PC-9 (cell line): ENCODE measurements at regions not wholly inside any gene's neighbourhood (a gene's known extent, or its start where the extent isn't known, plus 50 kb on each side); places are given as distances from the start of the nearest gene placed in this dataset.

Experiments used
- EZH2 ChIP-seq: fragments of 200-600 bp; sonication (generic); IDR thresholded peaks from 2 replicates; pipeline ENCODE4 v1.8.0; 2017; ENCODE audit warnings: antibody characterized with exemption, low read depth
- TF ChIP-seq, protein P1 (sequence below): fragments of 200-600 bp; sonication (generic); conservative IDR thresholded peaks from 2 replicates; pipeline ENCODE4 v1.6.1; 2017; ENCODE audit warnings: mixed run types, antibody characterized with exemption, mild to moderate bottlenecking, moderate library complexity

DNA sequence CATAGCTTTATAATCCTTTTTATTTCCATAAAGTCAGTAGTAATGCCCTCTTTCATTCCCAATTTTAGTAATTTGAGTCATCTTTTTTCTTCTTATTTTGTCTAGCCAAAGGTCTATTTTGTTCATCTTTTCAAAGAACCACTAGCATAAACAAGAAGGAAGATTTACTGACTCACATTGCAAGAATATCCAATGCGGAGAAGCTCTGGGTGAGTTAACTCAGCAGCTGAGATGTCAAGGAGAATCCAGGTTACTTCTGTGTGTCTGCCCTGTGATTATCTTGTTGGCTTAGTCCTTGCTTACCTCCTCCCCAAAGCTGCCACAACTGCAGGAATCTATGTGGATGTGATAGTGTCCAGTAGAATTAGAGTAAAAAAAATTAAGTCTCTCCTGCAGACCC lies 311.4 kb upstream of the NCKAP5 start:
- TF ChIP-seq, protein P1, sequence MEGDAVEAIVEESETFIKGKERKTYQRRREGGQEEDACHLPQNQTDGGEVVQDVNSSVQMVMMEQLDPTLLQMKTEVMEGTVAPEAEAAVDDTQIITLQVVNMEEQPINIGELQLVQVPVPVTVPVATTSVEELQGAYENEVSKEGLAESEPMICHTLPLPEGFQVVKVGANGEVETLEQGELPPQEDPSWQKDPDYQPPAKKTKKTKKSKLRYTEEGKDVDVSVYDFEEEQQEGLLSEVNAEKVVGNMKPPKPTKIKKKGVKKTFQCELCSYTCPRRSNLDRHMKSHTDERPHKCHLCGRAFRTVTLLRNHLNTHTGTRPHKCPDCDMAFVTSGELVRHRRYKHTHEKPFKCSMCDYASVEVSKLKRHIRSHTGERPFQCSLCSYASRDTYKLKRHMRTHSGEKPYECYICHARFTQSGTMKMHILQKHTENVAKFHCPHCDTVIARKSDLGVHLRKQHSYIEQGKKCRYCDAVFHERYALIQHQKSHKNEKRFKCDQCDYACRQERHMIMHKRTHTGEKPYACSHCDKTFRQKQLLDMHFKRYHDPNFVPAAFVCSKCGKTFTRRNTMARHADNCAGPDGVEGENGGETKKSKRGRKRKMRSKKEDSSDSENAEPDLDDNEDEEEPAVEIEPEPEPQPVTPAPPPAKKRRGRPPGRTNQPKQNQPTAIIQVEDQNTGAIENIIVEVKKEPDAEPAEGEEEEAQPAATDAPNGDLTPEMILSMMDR: no peak
- no peak for TF ChIP-seq EZH2
